HG02943 (cell line): ENCODE measurements at regions not wholly inside any gene's neighbourhood (a gene's known extent, or its start where the extent isn't known, plus 50 kb on each side); places are given as distances from the start of the nearest gene placed in this dataset.

ENCODE experiments used
- ATAC-seq: cut with Tn5 transposase; IDR thresholded peaks from one replicate; pipeline ENCODE4 v1.9.1; 2021; ENCODE audit warnings: mild to moderate bottlenecking, low read depth, moderate library complexity; ENCODE audit not compliant: unreplicated experiment

DNA sequence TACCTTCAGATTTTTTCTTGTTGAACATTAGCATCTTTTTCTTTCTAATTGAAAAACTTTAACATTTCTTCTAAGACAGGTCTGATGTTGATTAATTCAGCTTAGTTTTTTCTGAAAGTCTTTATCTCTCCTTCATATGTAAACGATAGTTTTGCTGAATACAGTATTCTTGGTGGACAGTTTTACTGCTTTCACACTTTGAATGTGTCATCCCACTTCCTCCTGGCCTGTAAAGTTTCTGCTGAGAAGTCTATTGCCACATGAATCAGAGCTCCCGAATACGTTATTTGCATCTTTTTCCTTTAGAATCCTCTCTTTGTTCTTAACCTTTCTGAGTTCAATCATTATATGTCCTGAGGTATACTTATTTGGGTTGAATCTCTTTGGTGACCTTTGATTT lies 344.2 kb downstream of the OLFM3 start:
- ATAC-seq, result no peak

DNA sequence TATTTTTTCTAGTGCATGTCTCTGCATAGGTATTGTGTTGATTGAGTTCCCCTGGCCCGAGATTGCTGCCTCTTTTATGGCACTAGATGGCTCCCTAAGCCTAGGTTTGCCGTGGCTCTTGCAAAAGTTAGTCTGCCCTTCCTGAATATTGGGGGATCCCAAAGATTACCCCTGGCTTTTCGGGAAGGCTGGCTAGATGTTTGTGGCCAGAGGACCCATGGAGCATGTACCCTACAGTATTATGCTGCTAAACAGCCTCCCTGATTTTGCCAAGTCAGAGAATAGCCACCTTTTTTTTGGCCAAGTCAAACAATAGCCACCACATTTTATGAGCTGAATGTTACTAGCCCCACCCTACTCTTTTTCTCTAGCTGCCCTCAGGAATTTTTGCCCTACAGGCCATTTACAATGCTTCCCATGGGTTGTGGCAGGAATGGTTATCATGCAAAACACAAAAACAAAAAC lies 343.2 kb downstream of the OLFM3 start:
- no peak for ATAC-seq

DNA sequence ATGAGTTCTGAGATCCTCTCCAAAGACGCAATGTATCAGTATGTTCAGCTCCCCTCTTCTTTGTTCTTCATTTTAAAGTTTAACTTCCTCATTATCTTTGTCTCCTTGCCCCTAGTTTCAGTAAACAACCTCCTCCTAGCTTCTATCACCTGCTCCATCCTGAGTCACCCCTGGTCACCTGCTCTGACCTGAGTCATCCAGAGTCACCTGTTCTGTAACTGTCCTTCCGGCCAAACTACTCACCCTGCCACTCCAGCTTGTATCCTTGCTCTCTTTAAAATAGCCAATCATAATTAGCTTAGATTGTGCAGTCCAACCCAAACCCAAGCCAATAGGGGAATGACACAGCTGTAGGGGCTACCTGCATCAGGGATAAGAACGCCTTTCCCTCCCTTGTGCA lies 332.0 kb downstream of the OLFM3 start:
- ATAC-seq, result no peak

DNA sequence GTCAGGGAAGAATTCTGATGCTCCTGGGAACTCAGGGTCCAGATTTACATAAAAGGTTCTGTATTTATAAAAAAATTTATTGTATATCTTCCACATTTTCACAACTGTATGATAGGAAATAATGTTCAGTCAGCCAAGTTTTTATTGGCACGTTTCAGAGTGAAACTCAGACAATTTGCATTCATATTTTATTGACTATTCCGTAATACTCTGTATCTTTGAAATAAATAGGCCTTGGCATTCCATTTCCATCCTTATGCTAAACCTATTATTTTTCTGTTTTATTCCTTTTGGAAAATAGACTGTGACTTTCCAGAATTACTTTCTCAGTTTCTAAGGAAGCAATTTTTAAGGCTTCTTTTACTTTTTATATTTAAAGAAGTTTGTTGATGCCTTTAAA lies 329.0 kb downstream of the OLFM3 start:
- no peak for ATAC-seq

DNA sequence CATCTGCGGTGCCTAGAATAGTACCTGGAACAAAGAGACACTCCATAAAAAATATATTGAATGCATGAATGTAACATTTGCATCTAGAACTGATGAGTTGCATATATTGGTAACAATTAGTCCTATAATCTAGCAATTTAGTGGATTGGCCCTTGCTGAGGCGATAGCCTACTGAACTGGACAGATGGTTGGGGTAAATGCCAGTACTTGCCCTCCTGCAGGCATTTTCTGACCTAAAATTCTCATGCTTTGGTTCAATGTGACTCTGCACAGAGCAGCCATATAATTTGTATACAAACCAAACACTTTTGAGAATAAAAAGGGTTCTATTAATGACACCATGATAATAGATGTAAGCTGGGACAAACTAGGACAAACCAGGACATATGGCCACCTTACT lies 313.6 kb downstream of the OLFM3 start:
- ATAC-seq, result no peak

DNA sequence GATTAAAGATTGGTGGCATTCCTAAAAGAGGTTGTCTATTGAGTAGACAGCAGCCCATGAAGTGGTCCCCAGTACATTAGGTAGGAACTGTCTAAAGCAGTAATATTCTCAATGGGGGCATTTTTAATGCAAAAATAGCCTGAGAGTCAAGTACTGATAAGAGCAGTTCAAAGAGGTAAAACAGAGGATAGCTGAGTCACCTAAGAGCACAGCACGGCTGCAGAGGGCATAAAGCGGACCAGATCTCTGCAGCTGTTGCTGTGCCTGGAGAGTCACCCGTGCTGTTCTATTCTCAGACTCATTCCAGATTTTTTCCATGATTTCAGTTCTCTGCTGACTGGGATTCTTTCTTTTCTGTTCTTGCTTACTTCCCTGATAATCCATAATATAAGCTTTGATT lies 313.2 kb downstream of the OLFM3 start:
- no peak for ATAC-seq

DNA sequence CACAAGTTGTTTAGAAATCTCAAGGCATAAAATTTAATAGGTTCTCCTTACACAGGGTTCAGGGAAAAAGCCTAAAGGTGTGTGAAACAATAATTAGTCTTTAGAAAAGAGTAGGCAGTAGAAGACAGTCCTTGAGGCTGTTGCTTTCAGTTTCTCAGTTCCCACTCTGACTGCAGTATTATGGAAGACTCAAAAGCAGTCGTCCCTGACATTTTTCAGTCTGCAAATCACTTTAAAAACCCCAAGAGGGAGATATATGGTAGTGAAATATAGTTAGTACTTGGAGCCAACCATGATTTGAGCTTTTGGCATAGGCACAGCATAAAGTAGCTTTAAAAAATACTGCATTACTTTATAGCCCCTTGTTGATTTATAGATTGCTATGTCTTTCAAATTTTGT lies 299.7 kb downstream of the OLFM3 start:
- no peak for ATAC-seq

DNA sequence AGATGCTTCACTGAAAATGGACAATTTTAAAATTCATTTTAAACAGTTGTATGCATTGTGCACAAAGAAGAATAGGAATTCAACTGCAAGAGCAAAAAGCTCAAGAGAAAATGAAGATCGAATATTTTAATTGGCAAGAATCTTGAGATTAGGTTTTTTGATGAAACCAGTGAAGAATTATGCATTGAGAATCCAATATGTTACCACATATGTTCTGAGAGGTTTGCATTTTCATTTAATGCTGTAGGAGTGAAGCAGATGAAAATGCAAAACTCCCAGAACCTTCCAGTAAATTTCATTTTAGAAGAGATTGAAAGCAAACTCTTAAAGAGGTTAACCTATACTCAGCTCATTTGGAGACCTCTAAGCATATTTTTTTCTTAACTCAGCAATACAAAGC lies 298.0 kb downstream of the OLFM3 start:
- ATAC-seq, result no peak

DNA sequence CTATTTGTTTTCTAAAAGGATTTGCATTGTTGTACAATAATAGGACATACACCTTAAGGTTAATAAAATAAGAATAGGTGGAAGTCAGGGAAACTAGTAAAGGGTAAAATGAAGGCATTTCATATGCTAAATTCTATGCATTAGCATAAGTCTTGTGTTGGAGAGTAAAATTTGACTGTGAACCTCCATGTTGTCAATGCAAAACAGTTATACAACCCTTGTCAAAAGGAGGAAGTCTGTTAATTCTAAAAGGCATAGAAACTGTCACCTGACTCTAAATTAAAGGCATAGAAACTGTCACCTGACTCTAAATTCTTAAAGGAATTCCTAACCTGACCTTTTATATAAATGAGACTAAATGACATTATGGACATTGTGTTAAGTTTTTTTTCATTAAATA lies 291.8 kb downstream of the OLFM3 start:
- ATAC-seq, result no peak

DNA sequence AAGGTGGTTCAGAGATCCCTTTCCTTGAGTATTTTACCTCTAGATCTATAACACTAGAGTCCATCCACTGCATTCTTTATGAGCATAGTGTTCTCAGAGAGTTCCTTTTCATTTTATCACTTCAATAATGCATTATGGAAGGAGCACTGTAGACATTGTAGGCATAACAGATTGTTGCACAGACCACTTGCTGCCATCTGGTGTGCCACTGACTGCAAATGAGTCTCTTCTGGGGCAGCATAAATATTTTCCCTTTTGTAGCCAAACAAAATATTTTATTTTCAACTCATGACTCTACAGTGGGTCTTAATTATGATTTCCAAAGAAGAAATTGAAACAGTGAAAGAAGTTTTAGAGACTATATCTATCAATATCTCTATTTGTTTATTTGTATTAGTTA lies 290.4 kb downstream of the OLFM3 start:
- ATAC-seq, result no peak

DNA sequence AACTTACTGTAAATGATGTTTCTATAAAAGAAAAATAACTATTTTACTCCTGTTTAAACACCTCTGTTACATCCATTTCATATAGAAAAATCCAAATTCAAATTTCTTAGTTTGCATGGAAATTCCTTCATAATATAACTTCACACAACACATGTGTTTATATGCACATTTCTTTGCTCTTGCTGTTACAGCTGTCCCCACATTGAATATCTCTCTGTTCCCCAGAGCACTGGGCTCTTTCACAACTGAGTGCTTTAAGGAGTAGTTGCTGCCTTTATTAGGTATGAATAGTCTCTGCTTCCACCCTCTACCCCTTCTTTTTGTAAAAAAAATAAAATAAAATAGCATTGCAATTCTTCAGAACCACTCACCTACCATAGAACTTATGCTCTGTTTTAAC lies 287.0 kb downstream of the OLFM3 start:
- ATAC-seq, result no peak

DNA sequence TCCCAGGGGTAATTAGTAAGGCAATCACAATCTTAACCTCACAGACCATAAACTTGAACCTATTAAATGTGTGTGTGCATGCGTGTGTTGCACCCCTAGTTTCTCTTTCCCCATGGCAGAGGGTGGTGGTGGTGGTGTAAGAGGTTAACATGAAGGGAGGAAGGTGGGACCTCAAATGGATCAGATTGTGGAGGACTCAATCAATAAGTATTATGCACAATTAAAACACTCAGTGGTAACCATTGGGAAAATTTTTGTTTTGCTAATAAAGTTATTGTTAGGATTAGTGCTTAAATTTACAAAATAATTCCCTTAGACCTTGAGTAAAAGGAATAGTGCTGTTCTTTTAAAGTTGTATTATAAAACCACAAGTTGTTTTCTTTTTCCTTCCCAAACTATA lies 283.0 kb downstream of the OLFM3 start:
- ATAC-seq, result no peak

DNA sequence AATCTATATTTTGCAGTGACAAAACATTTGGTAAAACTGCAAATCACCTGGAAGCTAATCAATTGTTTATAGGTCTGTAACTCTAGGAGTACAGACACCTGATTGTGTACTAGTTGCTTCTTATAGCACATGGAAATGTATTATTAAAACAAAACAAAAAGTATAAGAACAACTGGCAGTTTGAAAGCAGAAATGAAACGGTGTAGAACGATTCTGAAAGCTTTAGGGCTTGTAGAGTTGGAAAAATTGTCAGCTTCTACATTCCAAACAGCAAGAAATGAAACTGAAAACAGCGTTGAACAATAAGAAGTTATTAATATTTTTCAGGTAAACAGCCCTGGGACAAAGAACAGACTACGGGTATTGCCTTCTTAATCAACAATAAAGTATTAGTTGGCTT lies 273.3 kb downstream of the OLFM3 start:
- ATAC-seq, result no peak

DNA sequence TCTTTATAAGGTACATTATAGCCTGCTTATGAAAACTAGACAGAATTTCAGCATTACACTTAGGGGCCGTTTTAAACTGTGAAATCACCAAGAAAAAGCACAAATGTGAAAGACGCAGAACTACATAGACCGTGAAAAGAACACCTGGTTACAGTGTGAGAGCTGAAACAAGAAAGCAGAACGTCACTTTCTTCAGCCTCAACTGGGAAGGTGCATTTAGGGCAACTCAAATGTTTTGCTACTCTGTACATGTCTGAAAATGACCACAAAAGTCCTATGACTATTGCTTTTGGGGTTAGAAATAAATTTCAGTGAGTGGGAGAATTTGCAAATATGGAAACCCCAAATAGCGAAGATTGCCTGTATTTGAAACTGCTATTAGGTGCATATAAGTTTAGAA lies 268.7 kb downstream of the OLFM3 start:
- peak; percentile 69 for ATAC-seq

DNA sequence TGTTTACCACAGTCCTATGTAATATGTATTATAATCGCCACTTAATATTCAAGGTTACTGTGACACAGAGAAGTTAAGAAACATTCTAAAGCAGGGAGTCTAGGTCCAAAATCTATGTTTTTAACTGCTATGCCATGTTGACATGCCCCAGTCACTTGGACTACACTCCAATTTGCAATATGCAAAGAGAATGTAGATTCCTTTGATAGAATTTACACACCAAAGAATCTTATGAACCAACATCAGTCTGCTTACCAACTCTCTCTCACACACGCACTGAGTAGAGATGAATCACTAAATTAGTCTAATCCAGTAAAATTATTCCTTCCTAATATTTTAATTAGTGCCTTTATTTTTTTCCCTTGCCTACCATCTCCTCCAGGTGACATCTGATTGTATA lies 266.2 kb downstream of the OLFM3 start:
- no peak for ATAC-seq

DNA sequence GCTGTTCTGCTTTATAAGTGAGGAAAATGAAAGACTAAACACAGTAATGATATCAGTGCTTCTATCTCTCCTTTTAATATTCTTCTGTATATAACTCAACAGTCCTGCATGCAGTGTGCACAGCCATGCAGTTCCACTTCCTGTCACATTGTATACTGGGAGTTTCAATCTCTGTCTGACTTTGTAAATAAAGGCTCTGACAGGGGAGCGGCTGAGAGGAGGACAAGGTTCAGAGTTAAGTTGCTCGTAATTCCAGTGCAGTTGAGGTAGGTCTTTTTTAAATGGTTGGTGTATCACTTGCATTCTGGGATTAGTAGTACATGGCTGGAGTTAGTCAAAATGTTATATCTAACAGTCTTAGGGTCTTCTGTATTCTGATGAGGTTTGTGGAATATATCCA lies 264.5 kb downstream of the OLFM3 start:
- no peak for ATAC-seq

DNA sequence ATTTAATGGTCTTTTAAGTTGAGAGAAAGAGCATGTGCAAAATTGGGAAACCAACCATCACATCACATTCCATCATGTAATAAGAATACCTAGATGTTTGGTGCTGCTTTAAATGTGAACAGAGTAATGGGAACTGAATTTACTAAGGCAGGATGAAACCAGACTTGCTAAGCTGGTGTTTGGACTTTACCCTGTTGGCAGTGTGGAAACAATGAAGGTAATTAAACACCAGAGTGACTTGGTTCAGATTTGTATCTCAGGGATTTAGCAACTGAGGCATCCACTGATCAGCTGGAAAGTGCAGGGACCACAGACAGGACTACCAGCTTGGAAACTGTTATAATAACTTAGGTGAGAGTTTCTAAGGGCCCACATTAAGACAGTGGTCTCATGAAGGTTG lies 263.4 kb downstream of the OLFM3 start:
- ATAC-seq, result no peak

DNA sequence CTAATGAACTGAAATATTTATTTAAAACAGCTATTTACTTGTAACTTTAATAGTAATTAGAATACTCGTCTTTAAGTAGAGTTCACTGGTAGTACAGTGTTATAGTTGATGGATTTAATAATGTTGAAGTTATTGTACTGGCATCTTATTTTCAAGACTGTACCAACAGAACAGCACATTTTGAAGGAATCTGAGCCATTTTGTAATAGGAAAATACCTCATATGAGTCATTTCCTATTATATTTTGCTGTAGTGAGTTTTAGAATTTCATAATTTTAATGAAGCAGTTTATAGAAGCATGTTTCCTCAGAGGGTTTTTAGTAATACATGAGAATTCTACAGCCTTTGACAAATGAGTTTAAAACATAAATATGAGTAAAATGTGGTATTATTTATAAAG lies 258.3 kb downstream of the OLFM3 start:
- no peak for ATAC-seq

DNA sequence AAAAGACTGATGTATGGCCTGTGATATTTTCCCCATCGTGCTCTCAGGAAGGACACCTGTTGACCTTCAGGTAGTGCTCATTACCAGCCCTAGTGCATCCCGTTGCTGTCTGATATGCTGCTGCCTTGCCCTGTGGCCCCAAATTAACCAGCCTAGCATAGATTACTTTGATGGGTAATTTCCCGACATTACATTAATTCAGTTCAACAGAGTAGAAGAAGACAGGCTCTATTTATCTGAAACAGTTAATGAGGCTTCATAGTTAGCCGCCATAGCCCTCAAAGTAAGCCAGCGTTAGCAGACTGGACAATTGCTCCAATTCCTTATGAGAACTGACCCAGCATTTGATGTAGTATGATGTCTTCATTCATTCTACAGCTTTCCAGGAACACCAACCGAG lies 257.6 kb downstream of the OLFM3 start:
- no peak for ATAC-seq

DNA sequence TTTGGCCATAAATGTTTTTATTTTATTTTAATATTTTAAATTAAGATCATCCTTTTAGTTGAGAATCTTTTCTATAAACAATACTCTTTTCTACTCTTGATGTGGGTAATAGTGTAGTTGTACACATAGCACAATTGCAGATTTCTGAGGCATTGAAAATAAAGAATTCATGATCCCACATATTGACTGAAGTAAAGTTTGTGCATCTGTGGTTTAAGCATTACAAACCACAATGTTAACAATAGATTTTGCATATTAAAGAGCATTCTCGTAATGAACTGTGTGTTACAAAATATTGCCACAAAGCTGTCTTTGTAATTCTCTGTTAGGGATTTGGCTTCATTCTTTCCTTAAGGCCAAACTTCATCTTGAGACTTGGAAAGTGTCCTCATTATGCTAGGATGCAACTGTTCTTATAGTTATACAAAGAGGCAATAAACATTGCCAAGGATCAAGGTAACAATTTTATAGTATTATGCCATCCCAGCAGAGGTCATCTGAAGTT lies 256.8 kb downstream of the OLFM3 start:
- no peak for ATAC-seq

DNA sequence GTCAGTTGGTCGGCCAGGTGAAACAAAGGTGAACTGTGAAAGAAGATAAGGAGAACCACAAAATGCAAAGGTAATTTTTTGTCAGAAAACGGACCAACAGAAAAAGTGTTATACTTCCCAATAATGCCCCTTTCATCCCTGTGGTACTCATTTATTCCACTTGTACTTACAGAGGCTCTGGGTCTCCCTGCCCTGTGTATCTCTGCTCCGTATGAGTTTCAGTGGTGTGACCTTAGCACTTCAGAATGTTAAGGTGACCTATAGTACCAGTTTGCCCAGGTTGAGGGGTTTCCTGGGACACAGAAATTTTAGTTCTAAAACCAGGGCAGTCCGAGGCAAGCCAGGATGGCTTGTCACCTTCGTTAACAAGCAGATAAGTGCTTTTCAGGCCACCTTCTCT lies 254.8 kb downstream of the OLFM3 start:
- no peak for ATAC-seq

DNA sequence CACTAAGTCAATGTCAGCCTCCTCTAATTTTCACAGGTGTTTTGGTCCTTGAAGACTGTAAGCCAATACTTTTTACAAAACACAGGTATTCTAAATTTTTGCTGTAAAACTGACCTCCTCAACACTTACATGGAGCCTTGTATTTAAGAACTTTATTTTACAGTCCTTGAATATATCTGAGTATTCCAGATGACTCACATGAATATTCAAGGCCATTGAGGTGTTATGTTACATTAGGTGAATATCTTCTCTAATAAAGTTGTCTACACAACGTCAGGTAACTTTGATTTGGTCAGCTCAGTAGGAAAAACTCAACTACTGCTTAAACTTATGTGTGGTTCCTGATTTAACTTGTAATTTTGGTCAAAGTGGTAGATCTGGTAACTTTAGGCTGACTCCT lies 254.2 kb downstream of the OLFM3 start:
- ATAC-seq, result no peak

DNA sequence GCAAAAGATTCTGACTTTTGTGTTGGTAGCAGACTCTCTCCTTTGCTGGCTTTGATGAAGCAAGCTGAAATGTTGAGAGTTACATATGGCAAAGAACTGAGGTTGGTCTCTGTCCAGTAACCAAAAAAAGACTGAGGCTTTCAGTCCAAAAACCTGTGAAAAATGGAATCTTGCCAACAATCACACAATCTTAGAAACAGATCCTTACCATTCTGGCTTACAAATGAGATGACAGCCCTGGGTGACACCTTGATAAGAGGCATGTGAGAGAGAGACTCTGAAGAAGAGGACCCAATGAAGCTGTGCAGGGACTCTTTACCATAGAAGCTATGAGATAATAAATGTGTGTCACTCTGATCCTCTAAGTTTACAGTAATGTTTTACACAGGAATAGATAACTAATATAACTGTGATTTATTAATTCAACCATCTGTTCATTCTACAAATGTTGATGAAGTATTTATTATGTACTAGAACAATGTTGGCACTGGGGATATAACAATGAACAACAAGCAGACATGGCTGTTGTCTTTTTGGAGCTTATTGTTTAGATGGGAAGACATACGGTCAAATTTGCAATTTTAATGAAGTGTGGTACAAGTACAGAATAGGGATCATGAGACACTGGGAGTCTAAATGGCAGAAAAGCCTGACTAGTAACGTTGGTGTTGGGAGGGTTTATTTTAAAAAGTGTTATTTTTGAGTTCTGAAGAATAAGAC lies 251.0 kb downstream of the OLFM3 start:
- no peak for ATAC-seq
